WI38 (cell line): ENCODE measurements at regions not wholly inside any gene's neighbourhood (a gene's known extent, or its start where the extent isn't known, plus 50 kb on each side); places are given as distances from the start of the nearest gene placed in this dataset.

Source experiments
- H3K4me3 ChIP-seq: 2 replicates; pipeline ENCODE4 v1.5.1; 2011; ENCODE audit warnings: low read depth, mild to moderate bottlenecking, control low read depth, low read length
- TF ChIP-seq, protein P1 (sequence below): IDR thresholded peaks from 2 replicates; pipeline ENCODE4 v1.5.1; 2012; ENCODE audit warnings: low read depth, mild to moderate bottlenecking, control low read depth, low read length

DNA sequence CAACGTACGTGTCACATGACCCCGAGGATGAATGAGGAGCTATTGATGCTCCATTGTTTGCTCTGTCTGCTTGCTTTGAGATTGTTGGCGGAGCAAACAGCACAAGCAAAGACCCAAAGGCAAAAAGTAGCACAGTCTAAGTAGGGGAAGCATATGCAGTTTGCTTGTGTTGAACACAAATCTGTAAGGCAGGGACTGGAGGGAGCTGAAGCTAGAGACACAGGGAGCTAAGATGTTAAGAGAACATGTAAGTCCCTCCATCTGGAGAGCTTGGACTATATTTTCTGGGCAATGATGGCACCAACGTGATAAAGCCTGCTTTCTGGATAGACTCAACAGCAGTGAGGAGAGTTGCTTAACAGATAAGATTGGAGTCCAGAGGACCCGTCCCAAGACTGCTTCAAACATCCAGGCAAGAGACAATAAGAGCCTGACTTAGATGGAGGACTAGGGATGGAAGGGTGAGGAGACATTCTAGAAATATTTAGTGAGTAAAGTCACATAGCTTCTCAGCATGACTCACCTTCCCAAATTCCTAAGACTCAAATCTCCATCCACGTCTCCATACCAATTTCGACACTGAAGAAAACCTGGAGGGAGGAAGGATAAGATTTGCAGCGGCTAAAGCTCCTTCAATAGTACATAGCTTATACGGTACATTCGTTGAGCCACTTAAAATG lies 88.1 kb upstream of the KLF7 start:
- TF ChIP-seq, protein P1, sequence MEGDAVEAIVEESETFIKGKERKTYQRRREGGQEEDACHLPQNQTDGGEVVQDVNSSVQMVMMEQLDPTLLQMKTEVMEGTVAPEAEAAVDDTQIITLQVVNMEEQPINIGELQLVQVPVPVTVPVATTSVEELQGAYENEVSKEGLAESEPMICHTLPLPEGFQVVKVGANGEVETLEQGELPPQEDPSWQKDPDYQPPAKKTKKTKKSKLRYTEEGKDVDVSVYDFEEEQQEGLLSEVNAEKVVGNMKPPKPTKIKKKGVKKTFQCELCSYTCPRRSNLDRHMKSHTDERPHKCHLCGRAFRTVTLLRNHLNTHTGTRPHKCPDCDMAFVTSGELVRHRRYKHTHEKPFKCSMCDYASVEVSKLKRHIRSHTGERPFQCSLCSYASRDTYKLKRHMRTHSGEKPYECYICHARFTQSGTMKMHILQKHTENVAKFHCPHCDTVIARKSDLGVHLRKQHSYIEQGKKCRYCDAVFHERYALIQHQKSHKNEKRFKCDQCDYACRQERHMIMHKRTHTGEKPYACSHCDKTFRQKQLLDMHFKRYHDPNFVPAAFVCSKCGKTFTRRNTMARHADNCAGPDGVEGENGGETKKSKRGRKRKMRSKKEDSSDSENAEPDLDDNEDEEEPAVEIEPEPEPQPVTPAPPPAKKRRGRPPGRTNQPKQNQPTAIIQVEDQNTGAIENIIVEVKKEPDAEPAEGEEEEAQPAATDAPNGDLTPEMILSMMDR, result no peak
- H3K4me3 ChIP-seq, result peak overlapping the region; percentile 42

DNA sequence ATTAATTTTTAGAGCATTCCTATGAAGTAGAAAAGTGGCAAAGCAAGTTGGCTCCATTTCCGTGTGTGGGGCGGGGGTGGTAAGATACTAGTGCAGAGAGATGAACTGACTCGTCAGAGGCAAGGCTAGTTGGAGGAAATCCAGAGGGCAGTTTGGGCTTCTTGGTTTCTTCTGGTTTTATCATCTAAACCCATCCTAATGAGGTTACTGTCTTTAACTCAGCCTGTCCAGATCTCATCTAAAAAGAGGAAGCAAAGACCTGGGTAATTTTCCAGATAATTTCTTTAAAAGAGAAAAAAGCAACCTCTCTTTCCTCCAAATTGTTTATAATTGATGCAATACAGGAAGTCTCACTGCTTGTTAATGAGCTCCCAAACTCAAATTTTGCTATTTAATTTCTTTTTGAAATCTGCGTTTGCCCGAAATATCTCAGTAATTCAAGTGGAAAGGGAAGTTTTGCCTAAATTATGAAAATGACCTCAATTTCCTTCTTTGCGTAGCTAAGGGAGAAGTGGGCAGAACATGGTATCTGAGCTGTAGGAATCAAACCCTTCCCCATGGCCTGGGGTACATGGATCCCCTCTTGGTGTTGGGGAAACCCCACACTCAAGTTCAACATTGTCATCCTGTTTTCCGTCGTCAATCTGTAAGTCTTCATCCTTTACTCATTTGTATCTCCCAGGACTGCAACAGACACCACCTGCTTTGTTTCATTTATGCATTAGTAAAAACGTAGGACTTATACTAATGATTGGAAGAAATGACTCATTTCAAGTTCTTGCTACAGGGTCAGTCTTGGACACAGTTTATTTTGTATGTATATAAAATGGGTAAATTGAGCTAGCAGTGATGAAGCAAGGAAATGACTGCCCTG lies 89.1 kb upstream of the KLF7 start:
- TF ChIP-seq, protein P1, result no peak
- H3K4me3 ChIP-seq, result peak overlapping the region; percentile 42

- H3K4me3 ChIP-seq, result no peak overlapping the region
- TF ChIP-seq, protein P1, result no peak
Measured at GRCh38 chr2:207255565-207256470, 90.1 kb upstream of the KLF7 start.

DNA sequence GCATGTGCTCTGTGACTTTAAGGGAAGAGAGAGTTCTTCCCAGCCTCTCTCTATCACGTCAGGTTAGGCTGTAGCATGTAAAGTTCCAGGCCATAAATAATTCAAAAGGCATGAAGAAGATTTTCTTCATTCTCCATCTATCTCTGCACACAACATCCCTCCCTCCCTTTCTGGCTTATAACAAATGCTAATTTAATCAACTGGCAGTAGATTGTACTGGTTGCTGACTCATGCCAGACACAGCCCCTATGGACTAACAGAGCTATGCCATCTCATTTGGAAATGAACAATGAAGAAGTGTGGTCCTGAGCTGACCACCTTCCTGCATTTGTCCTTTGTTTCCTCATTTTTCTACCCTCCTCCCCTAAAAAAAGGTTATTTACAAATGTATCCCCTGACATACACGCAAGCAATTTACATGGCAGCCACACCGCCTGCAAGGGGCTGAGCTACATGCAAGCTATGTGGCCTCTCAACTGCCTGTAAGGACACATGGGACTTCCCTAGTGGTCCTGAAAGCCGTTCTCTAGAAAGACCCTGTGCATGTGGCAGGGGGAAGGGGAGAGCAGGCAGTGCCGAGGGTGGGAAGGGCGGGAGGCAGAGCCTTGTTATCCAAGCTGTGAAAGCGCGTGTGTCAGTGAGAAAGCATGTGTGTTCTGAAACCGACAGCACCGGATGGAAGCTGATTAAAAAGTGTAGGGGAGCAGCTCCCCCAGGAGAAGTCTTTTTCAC lies 90.9 kb upstream of the KLF7 start:
- peak overlapping the region; percentile 30 for H3K4me3 ChIP-seq
- TF ChIP-seq, protein P1, result no peak

- H3K4me3 ChIP-seq, result peak overlapping the region; percentile 30
- TF ChIP-seq, protein P1, result no peak
Measured at GRCh38 chr2:207257251-207258250, 91.8 kb upstream of the KLF7 start.
